Epithelial cell of esophagus (primary cell): ENCODE measurements at regions not wholly inside any gene's neighbourhood (a gene's known extent, or its start where the extent isn't known, plus 50 kb on each side); places are given as distances from the start of the nearest gene placed in this dataset.

Source experiments
- DNase-seq: peaks from one replicate; pipeline ENCODE4 v3.0.0; 2010; ENCODE audit warnings: low read depth
- H3K4me3 ChIP-seq: 2 replicates; pipeline ENCODE4 v1.5.1; 2011; ENCODE audit warnings: mild to moderate bottlenecking, low read length, control low read depth
- TF ChIP-seq, protein P1 (sequence below): IDR thresholded peaks from 2 replicates; pipeline ENCODE4 v1.5.1; 2011; ENCODE audit warnings: low read depth, mild to moderate bottlenecking, low read length, control low read depth, inconsistent platforms; ENCODE audit not compliant: insufficient read depth; ENCODE audit errors: missing control alignments

GRCh38 chr13:76160506-76160905 is 524.4 kb downstream of the LMO7 start:
- no peak overlapping the region for H3K4me3 ChIP-seq
- no peak for DNase-seq
- TF ChIP-seq, protein P1, sequence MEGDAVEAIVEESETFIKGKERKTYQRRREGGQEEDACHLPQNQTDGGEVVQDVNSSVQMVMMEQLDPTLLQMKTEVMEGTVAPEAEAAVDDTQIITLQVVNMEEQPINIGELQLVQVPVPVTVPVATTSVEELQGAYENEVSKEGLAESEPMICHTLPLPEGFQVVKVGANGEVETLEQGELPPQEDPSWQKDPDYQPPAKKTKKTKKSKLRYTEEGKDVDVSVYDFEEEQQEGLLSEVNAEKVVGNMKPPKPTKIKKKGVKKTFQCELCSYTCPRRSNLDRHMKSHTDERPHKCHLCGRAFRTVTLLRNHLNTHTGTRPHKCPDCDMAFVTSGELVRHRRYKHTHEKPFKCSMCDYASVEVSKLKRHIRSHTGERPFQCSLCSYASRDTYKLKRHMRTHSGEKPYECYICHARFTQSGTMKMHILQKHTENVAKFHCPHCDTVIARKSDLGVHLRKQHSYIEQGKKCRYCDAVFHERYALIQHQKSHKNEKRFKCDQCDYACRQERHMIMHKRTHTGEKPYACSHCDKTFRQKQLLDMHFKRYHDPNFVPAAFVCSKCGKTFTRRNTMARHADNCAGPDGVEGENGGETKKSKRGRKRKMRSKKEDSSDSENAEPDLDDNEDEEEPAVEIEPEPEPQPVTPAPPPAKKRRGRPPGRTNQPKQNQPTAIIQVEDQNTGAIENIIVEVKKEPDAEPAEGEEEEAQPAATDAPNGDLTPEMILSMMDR, result no peak

DNA sequence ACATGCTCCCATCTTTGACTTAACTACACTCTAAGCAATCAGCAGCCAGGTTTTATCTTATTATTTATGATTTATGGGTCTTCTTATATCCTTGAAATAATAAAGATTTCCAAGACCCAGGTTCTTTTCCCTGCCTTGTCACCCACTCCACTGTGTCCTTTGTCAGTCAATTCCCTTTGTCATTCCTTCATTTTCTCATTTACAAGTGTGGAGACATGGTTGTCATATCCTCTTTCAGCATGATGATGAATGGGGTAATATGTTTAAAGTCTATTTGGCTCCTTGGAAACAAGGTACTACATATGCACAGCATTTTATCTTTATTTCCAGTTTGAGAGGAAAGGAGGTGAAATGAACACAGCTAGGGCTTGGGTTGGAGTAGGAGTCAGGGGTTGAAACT is 521.8 kb downstream of the LMO7 start:
- no peak overlapping the region for H3K4me3 ChIP-seq
- TF ChIP-seq, protein P1, result no peak
- no peak for DNase-seq

GRCh38 chr13:76153239-76153638 is 517.1 kb downstream of the LMO7 start:
- TF ChIP-seq, protein P1, result no peak
- no peak overlapping the region for H3K4me3 ChIP-seq
- DNase-seq, result no peak

DNA sequence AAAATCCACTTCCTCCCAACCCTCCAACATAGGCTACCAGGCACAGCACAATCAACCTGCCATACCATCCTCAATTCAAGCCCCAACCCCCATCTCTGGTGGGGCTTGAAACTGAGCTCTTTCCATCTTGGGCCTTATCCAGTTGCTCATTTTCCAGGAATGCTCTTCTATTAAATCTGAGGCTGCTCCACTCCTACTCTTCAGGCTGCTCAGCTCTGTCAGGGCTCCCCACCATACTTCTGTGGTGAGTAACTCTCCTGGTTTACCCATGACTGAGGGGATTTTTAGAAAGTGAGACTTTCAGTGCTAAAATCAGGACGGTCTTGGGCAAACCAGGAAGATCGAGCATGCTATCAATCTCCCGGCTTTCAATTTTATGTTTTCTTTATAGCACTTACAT is 512.8 kb downstream of the LMO7 start:
- peak; percentile 26 for DNase-seq
- H3K4me3 ChIP-seq, result no peak overlapping the region
- TF ChIP-seq, protein P1, result no peak

DNA sequence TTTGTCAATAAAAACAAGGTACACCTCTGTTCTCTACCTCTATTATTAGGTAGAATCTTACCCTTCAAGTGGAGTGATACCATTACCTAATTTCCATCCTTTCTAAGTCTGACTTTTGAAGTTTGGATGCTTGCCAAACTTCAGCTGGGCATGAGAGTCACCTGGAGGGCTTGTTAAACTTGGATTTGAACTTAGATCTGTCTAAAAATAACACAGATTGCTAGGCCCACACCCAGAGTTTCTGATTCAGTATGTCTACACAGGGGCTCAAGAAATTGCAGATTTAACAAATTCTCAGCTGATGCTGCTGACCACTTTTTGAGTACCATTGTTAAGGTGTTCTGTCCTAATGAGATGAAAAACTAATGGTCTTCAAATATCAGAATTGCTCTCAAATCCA is 512.2 kb downstream of the LMO7 start:
- no peak overlapping the region for H3K4me3 ChIP-seq
- TF ChIP-seq, protein P1, result no peak

DNA sequence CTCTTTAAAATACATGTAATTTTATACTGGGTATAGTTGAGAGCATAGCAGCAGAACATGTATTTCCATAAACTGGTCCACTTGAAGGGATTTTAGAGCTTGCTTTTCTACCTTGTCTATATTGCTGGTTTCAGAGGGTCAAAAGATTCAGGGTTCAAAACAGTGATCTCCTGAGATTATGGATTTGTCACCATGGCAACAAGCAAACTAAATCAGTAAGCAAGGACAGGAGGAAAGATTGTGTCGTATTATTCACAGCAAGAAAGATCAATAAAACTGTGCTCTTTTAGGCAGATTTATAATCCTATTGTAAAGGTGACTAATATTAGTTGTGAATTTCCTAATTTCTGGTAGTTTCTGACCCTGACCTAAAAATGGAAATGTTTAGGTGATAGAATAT is 496.4 kb downstream of the LMO7 start:
- DNase-seq, result no peak
- H3K4me3 ChIP-seq, result no peak overlapping the region
- TF ChIP-seq, protein P1, result no peak

More for the DNA sequence above, 512.2 kb downstream of the LMO7 start:
- peak; percentile 9 for DNase-seq

DNA sequence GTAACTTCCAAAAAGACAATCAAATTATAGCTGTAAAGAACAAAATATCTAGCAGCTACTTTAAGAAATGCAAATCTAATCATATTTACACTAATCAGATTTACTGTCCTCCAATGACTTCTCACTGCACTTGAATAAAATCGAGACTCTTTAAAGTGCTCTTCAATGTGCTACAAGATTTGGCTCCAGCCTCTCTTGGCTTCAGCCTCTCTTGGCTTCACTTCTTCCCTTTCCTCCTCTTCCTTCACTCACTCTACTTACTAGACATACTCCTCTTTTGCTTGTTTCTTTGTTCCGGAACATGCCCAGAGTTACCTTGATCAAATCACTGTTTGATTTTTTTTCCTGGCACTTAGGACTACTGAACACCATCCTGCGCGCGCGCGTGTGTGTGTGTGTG is 495.4 kb downstream of the LMO7 start:
- no peak for DNase-seq
- no peak overlapping the region for H3K4me3 ChIP-seq
- TF ChIP-seq, protein P1, result no peak
